HL-60 (cell line): ENCODE measurements at regions not wholly inside any gene's neighbourhood (a gene's known extent, or its start where the extent isn't known, plus 50 kb on each side); places are given as distances from the start of the nearest gene placed in this dataset.

Experiments
- CTCF ChIP-seq: IDR thresholded peaks from one replicate; pipeline ENCODE4 v1.5.1; 2011; ENCODE audit warnings: low read length, control low read depth, inconsistent platforms; ENCODE audit not compliant: insufficient read depth
- GABPA ChIP-seq: IDR thresholded peaks from 2 replicates; pipeline ENCODE4 v1.6.1; 2012; ENCODE audit warnings: low read depth
- POLR2AphosphoS5 ChIP-seq: IDR thresholded peaks from 2 replicates; pipeline ENCODE4 v1.6.1; 2012; ENCODE audit warnings: low read depth
- REST ChIP-seq: IDR thresholded peaks from 2 replicates; pipeline ENCODE4 v1.6.1; 2012; ENCODE audit warnings: low read depth; ENCODE audit not compliant: insufficient replicate concordance

GRCh38 chr7:68394131-68394530 is 1204.1 kb upstream of the AUTS2 start:
- TF ChIP-seq POLR2AphosphoS5 (no peak), CTCF (no peak), GABPA (no peak), REST (no peak)
